ENCODE measurements at regions not wholly inside any gene's neighbourhood (a gene's known extent, or its start where the extent isn't known, plus 50 kb on each side); places are given as distances from the start of the nearest gene placed in this dataset.

DNA sequence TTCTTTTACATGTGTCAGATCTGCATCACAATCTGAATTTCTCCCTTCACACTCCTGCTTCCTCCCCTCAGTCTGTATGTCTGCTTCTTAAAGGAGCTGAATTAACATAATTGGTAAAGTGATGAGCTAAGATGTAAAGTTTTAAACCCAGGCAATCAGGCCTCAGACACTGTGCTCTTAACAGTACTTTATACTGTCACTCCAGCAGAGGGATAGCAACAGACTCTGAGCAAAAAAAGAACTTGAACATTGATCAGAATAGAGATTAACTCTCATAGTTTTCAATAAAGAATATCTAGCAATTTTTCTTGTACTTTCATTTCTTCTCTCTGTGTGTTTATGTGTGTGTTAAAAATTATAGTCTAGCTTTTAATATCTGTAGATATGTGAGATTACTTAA, 110.3 kb downstream of the DUSP10 start:
- no peak for TF ChIP-seq EZH2 (IDR thresholded peaks at IDR 0.05; ENCODE audit: low read length, missing control alignments)
- no peak for TF ChIP-seq CTCF (conservative IDR thresholded peaks at IDR 0.05 in 1 of 2, IDR thresholded peaks at IDR 0.05 in 1 of 2; ENCODE audit: low read depth in 1 of 2, low read length in 2 of 2)
